Astrocyte (in vitro differentiated cells and primary cell): ENCODE measurements at regions not wholly inside any gene's neighbourhood (a gene's known extent, or its start where the extent isn't known, plus 50 kb on each side); places are given as distances from the start of the nearest gene placed in this dataset.

Source experiments
- DNase-seq: peaks from one replicate; pipeline ENCODE4 v3.0.0-alpha.2; 2010; ENCODE audit warnings: low read depth
- FAIRE-seq: peaks from 2 replicates; lab custom pipeline; 2011; peaks lifted over from hg19 to GRCh38; lab: Jason Lieb, UNC
- H2AFZ ChIP-seq: 2 replicates; pipeline ENCODE4 v1.6.0; 2012; ENCODE audit warnings: low read depth, low read length, inconsistent platforms
- H3K27ac ChIP-seq: 2 replicates; pipeline ENCODE4 v1.5.1; 2011; ENCODE audit warnings: low read depth, low read length, inconsistent platforms
- H3K27me3 ChIP-seq: 2 replicates; pipeline ENCODE4 v1.6.0; 2011; ENCODE audit warnings: low read length, inconsistent platforms; ENCODE audit not compliant: insufficient read depth
- H3K36me3 ChIP-seq: 2 replicates; pipeline ENCODE4 v1.5.1; 2011; ENCODE audit warnings: low read length, inconsistent platforms; ENCODE audit not compliant: insufficient read depth
- H3K4me1 ChIP-seq: 2 replicates; pipeline ENCODE4 v1.5.1; 2011; ENCODE audit warnings: low read length, inconsistent platforms; ENCODE audit not compliant: insufficient read depth
- H3K4me2 ChIP-seq: 2 replicates; pipeline ENCODE4 v1.6.0; 2012; ENCODE audit warnings: low read length, inconsistent platforms
- H3K4me3 ChIP-seq: 2 replicates; pipeline ENCODE4 v1.5.1; 2011; ENCODE audit warnings: low read depth, mild to moderate bottlenecking, low read length, inconsistent platforms; ENCODE audit not compliant: insufficient read depth
- H3K79me2 ChIP-seq: 2 replicates; pipeline ENCODE4 v1.6.0; 2012; ENCODE audit warnings: mild to moderate bottlenecking, low read length, inconsistent platforms; ENCODE audit not compliant: insufficient read depth
- H3K9ac ChIP-seq: 2 replicates; pipeline ENCODE4 v1.6.0; 2012; ENCODE audit warnings: mild to moderate bottlenecking, low read length, inconsistent platforms
- H3K9me3 ChIP-seq: 2 replicates; pipeline ENCODE4 v1.5.1; 2012; ENCODE audit warnings: low read depth, mild to moderate bottlenecking, low read length, inconsistent platforms; ENCODE audit not compliant: insufficient read depth
- H4K20me1 ChIP-seq: 2 replicates; pipeline ENCODE4 v1.6.0; 2012; ENCODE audit warnings: low read length, inconsistent platforms; ENCODE audit not compliant: insufficient read depth
- H3K27ac Mint-ChIP-seq: one replicate; pipeline ENCODE4 v1.8.0; 2021; ENCODE audit warnings: mild to moderate bottlenecking, mixed read lengths; ENCODE audit not compliant: unreplicated experiment
- H3K27me3 Mint-ChIP-seq: one replicate; pipeline ENCODE4 v1.8.0; 2021; ENCODE audit warnings: low read depth, mixed read lengths; ENCODE audit not compliant: unreplicated experiment
- H3K36me3 Mint-ChIP-seq: one replicate; pipeline ENCODE4 v1.8.0; 2021; ENCODE audit warnings: low read depth, mixed read lengths; ENCODE audit not compliant: unreplicated experiment
- H3K4me1 Mint-ChIP-seq: one replicate; pipeline ENCODE4 v1.8.0; 2021; ENCODE audit warnings: low read depth, mixed read lengths; ENCODE audit not compliant: unreplicated experiment
- H3K4me3 Mint-ChIP-seq: one replicate; pipeline ENCODE4 v1.8.0; 2021; ENCODE audit warnings: mild to moderate bottlenecking, moderate library complexity, mixed read lengths; ENCODE audit not compliant: unreplicated experiment
- H3K9me3 Mint-ChIP-seq: one replicate; pipeline ENCODE4 v1.8.0; 2021; ENCODE audit warnings: mild to moderate bottlenecking, mixed read lengths; ENCODE audit not compliant: unreplicated experiment
- EZH2 ChIP-seq: IDR thresholded peaks from 2 replicates; pipeline ENCODE4 v1.6.1; 2012; ENCODE audit warnings: mild to moderate bottlenecking, low read length, inconsistent platforms; ENCODE audit not compliant: insufficient read depth
- TF ChIP-seq, protein P1 (sequence below): IDR thresholded peaks from 2 replicates; pipeline ENCODE4 v1.5.1; 2011; ENCODE audit warnings: low read depth, mild to moderate bottlenecking, inconsistent platforms, low read length, moderate library complexity; ENCODE audit not compliant: insufficient read depth

DNA sequence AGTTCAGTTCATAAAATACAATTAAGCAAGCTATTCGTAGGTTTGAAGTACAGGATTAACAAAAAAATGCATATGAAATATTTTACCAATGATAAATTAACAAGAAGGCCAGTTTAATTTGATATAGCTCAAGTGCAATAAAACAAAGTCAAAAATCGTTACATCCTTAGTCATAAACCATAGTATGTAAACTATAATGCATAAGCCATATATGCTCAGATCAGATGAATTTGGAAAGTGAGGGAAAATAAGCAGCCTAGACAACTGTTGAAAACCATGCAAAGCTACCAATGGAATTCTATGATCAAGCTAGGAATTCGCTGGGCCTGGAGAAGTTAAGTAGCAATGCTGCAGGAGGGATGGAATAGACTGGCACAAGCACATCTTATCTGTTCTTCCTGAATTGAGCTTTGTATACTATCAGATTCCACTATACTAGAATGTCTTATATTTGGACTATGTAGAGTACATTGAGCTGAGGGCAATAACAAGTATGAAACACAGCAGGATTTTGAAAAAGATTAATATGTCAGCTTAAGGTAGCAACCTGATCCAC lies 682.0 kb downstream of the IRS1 start:
- H3K9me3 ChIP-seq, result no peaks in the 10 kb centered on the region
- H4K20me1 ChIP-seq, result no peaks in the 10 kb centered on the region
- no peak overlapping the region for H3K9ac ChIP-seq
- no peak overlapping the region for H3K4me3 Mint-ChIP-seq
- H3K36me3 ChIP-seq, result no peaks in the 10 kb centered on the region
- H3K27ac Mint-ChIP-seq, result peak overlapping the region; percentile 36
- H3K4me2 ChIP-seq, result no peak overlapping the region
- no peaks in the 10 kb centered on the region for H3K79me2 ChIP-seq
- FAIRE-seq (peak; percentile 29), DNase-seq (peak; percentile 8)
- no peak overlapping the region for H2AFZ ChIP-seq
- H3K4me1 ChIP-seq, result peaks cover 40% of the 10 kb centered on the region
- no peaks in the 10 kb centered on the region for H3K27me3 ChIP-seq
- H3K36me3 Mint-ChIP-seq, result no peaks in the 10 kb centered on the region
- peaks cover 43% of the 10 kb centered on the region for H3K4me1 Mint-ChIP-seq
- no peak overlapping the region for H3K27ac ChIP-seq
- H3K9me3 Mint-ChIP-seq, result peaks cover 1% of the 10 kb centered on the region
- TF ChIP-seq, protein P1, sequence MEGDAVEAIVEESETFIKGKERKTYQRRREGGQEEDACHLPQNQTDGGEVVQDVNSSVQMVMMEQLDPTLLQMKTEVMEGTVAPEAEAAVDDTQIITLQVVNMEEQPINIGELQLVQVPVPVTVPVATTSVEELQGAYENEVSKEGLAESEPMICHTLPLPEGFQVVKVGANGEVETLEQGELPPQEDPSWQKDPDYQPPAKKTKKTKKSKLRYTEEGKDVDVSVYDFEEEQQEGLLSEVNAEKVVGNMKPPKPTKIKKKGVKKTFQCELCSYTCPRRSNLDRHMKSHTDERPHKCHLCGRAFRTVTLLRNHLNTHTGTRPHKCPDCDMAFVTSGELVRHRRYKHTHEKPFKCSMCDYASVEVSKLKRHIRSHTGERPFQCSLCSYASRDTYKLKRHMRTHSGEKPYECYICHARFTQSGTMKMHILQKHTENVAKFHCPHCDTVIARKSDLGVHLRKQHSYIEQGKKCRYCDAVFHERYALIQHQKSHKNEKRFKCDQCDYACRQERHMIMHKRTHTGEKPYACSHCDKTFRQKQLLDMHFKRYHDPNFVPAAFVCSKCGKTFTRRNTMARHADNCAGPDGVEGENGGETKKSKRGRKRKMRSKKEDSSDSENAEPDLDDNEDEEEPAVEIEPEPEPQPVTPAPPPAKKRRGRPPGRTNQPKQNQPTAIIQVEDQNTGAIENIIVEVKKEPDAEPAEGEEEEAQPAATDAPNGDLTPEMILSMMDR, result no peak
- no peak for TF ChIP-seq EZH2
- H3K27me3 Mint-ChIP-seq, result no peaks in the 10 kb centered on the region
- H3K4me3 ChIP-seq, result no peak overlapping the region

DNA sequence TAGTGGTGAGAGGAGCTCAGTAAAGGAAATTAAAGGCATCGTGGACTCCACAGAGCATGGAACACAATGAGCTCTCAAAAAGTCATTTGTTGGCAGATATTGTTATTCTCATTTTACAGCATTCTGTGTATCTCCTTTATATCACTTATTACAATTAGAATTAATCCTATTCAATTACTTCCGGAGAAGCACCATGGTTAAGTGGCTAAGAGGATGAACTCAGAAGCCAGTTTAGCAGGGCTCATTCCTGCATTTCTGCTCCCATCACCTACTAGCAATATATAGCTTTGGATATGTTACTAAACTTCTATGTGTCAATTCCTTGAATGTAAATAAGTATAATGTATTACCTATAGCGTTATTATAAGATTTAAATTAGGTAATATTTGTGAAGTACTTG lies 683.3 kb downstream of the IRS1 start:
- DNase-seq (no peak), FAIRE-seq (no peak)
- H3K79me2 ChIP-seq, result no peaks in the 10 kb centered on the region
- H3K4me3 ChIP-seq, result no peak overlapping the region
- H3K4me3 Mint-ChIP-seq, result no peak overlapping the region
- H3K9ac ChIP-seq, result no peak overlapping the region
- H3K27ac Mint-ChIP-seq, result no peak overlapping the region
- TF ChIP-seq EZH2, result no peak
- TF ChIP-seq, protein P1, result no peak
- no peaks in the 10 kb centered on the region for H3K36me3 Mint-ChIP-seq
- no peaks in the 10 kb centered on the region for H4K20me1 ChIP-seq
- peaks cover 40% of the 10 kb centered on the region for H3K4me1 ChIP-seq
- H2AFZ ChIP-seq, result no peak overlapping the region
- H3K27ac ChIP-seq, result peak overlapping the region; percentile 98
- peaks cover 43% of the 10 kb centered on the region for H3K4me1 Mint-ChIP-seq
- no peaks in the 10 kb centered on the region for H3K27me3 Mint-ChIP-seq
- no peak overlapping the region for H3K4me2 ChIP-seq
- no peaks in the 10 kb centered on the region for H3K9me3 Mint-ChIP-seq
- H3K36me3 ChIP-seq, result no peaks in the 10 kb centered on the region
- no peaks in the 10 kb centered on the region for H3K9me3 ChIP-seq
- H3K27me3 ChIP-seq, result no peaks in the 10 kb centered on the region

DNA sequence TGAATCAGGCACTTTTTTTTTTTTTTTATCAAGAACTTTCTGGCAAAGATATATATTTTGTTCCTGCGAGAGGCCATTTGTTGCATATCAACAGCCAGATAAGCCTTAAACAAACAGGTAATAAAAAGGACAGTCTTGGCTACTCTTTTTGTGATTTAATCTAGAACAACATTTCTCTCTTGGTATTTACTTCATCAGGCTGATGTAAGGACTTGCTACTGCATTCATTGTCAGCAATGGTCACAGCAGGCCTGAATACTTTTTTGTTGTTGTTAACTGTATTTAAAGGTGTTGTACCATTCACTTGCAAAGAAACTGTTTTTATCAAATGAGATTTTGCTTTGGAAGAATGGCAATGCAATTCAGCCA lies 683.8 kb downstream of the IRS1 start:
- Histone ChIP-seq H3K4me3 (no peak overlapping the region), H4K20me1 (no peaks in the 10 kb centered on the region), H3K36me3 (no peaks in the 10 kb centered on the region), H3K4me1 (peaks cover 40% of the 10 kb centered on the region), H3K9me3 (no peaks in the 10 kb centered on the region), H3K27me3 (no peaks in the 10 kb centered on the region), H3K27ac (peak overlapping the region; percentile 98), H3K9ac (peak overlapping the region; percentile 68), H2AFZ (no peak overlapping the region), H3K79me2 (no peaks in the 10 kb centered on the region), H3K4me2 (peak overlapping the region; percentile 54)
- FAIRE-seq, result no peak
- TF ChIP-seq, protein P1, result no peak
- TF ChIP-seq EZH2, result no peak
- H3K27ac Mint-ChIP-seq, result peak overlapping the region; percentile 88
- no peaks in the 10 kb centered on the region for H3K27me3 Mint-ChIP-seq
- no peaks in the 10 kb centered on the region for H3K9me3 Mint-ChIP-seq
- H3K36me3 Mint-ChIP-seq, result no peaks in the 10 kb centered on the region
- DNase-seq, result peak; percentile 51
- no peak overlapping the region for H3K4me3 Mint-ChIP-seq
- H3K4me1 Mint-ChIP-seq, result peaks cover 43% of the 10 kb centered on the region
